ENCODE measurements at regions not wholly inside any gene's neighbourhood (a gene's known extent, or its start where the extent isn't known, plus 50 kb on each side); places are given as distances from the start of the nearest gene placed in this dataset.

GRCh38 chr3:159074756-159075701, 273.2 kb downstream of the MFSD1 start:
- Histone ChIP-seq H3K27ac (no peak overlapping the region), H3K36me3 (no peaks in the 10 kb centered on the region), H3K9me3 (no peaks in the 10 kb centered on the region), H3K4me3 (no peak overlapping the region), H3K9ac (ENCODE audit: low read depth in 2 of 2, low read length in 2 of 2) (no peak overlapping the region), H3K27me3 (no peaks in the 10 kb centered on the region), H3K4me1 (no peaks in the 10 kb centered on the region)
- no peak for DNase-seq
- no peak for TF ChIP-seq CTCF (IDR thresholded peaks at IDR 0.05)
- intact Hi-C loops (cut with DNase I), result no loop called here

GRCh38 chr3:159077860-159078259, 276.0 kb downstream of the MFSD1 start:
- no peak for TF ChIP-seq CTCF (IDR thresholded peaks at IDR 0.05)
- Histone ChIP-seq H3K4me1 (no peaks in the 10 kb centered on the region), H3K36me3 (no peaks in the 10 kb centered on the region), H3K9ac (ENCODE audit: low read depth in 2 of 2, low read length in 2 of 2) (no peak overlapping the region), H3K27ac (no peak overlapping the region), H3K4me3 (no peak overlapping the region), H3K9me3 (no peaks in the 10 kb centered on the region), H3K27me3 (no peaks in the 10 kb centered on the region)
- no peak for DNase-seq
- intact Hi-C loops (cut with DNase I), result no loop called here

- Histone ChIP-seq H3K27ac (no peak overlapping the region), H3K9ac (ENCODE audit: low read depth in 2 of 2, low read length in 2 of 2) (no peak overlapping the region), H3K36me3 (no peaks in the 10 kb centered on the region), H3K4me3 (no peak overlapping the region), H3K9me3 (no peaks in the 10 kb centered on the region), H3K27me3 (no peaks in the 10 kb centered on the region), H3K4me1 (no peaks in the 10 kb centered on the region)
- no peak for DNase-seq
- intact Hi-C loops (cut with DNase I), result no loop called here
- TF ChIP-seq CTCF (IDR thresholded peaks at IDR 0.05), result no peak
These were observed 278.4 kb downstream of the MFSD1 start for GRCh38 chr3:159080256-159080655.

GRCh38 chr3:159080821-159081220, 279.0 kb downstream of the MFSD1 start:
- no peak for DNase-seq
- Histone ChIP-seq H3K36me3 (no peaks in the 10 kb centered on the region), H3K4me3 (no peak overlapping the region), H3K9ac (ENCODE audit: low read depth in 2 of 2, low read length in 2 of 2) (no peak overlapping the region), H3K27me3 (no peaks in the 10 kb centered on the region), H3K27ac (no peak overlapping the region), H3K4me1 (no peaks in the 10 kb centered on the region), H3K9me3 (no peaks in the 10 kb centered on the region)
- intact Hi-C loops (cut with DNase I), result no loop called here
- no peak for TF ChIP-seq CTCF (IDR thresholded peaks at IDR 0.05)

GRCh38 chr3:159082519-159082918, 280.7 kb downstream of the MFSD1 start:
- no peaks in the 10 kb centered on the region for H3K27me3 ChIP-seq
- no peak overlapping the region for H3K27ac ChIP-seq
- TF ChIP-seq CTCF (IDR thresholded peaks at IDR 0.05), result no peak
- no peak overlapping the region for H3K9ac ChIP-seq (ENCODE audit: low read depth in 2 of 2, low read length in 2 of 2)
- H3K36me3 ChIP-seq, result no peaks in the 10 kb centered on the region
- intact Hi-C loops (cut with DNase I), result no loop called here
- DNase-seq, result no peak
- no peak overlapping the region for H3K4me3 ChIP-seq
- H3K4me1 ChIP-seq, result no peaks in the 10 kb centered on the region
- no peaks in the 10 kb centered on the region for H3K9me3 ChIP-seq

All from colonic mucosa (tissue), 4 donors.